IMR-90 (cell line): ENCODE measurements at regions not wholly inside any gene's neighbourhood (a gene's known extent, or its start where the extent isn't known, plus 50 kb on each side); places are given as distances from the start of the nearest gene placed in this dataset.

ENCODE experiments used
- ATAC-seq: fragments of 200-7000 bp; cut with Tn5 transposase; 2 replicates; pipeline ENCODE4 v1.9.1; 2020; ENCODE audit warnings: low read depth, mild to moderate bottlenecking, moderate library complexity
- BruUV-seq: library from RNA; stranded (reverse); fragments of 400-500 nt; replicated peaks from 2 replicates; lab custom pipeline; 2021; lab: Mats Ljungman, UMichigan
- CTCF ChIA-PET: fragments of 300-600 bp; formaldehyde crosslinking; extraction: SDS; loops from one replicate; lab custom pipeline; 2021; ENCODE audit warnings: antibody characterized with exemption; lab: Yijun Ruan, JAX
- POLR2A ChIA-PET: fragments of 300-600 bp; sonication (Branson Sonifier 250); formaldehyde crosslinking; loops from one replicate; lab custom pipeline; 2022; ENCODE audit warnings: antibody characterized with exemption; ENCODE audit not compliant: unreplicated experiment; lab: Charles Lee
- DNase-seq: peaks from one replicate; pipeline ENCODE4 v3.0.0; 2013
- H2AFZ ChIP-seq: replicated peaks from 2 replicates; pipeline ENCODE3; 2013; ENCODE audit warnings: low read length, mild to moderate bottlenecking; ENCODE audit not compliant: poor library complexity
- H2AK5ac ChIP-seq: 2 replicates; pipeline ENCODE4 v1.6.1; 2013; ENCODE audit warnings: low read depth, low read length, inconsistent platforms
- H2AK9ac ChIP-seq: replicated peaks from 2 replicates; pipeline ENCODE3; 2013; ENCODE audit warnings: mild to moderate bottlenecking, low read depth, low read length, moderate library complexity; ENCODE audit not compliant: poor library complexity
- H2BK120ac ChIP-seq: 2 replicates; pipeline ENCODE4 v1.6.1; 2013; ENCODE audit warnings: low read depth, low read length, inconsistent platforms
- H2BK15ac ChIP-seq: 3 replicates; pipeline ENCODE4 v1.6.1; 2013; ENCODE audit warnings: low read depth, low read length, inconsistent platforms
- H2BK20ac ChIP-seq: 2 replicates; pipeline ENCODE4 v1.6.1; 2013; ENCODE audit warnings: low read depth, mild to moderate bottlenecking, inconsistent platforms, low read length, moderate library complexity
- H2BK5ac ChIP-seq: 2 replicates; pipeline ENCODE4 v1.6.1; 2013; ENCODE audit warnings: mild to moderate bottlenecking, low read depth, low read length, inconsistent platforms; ENCODE audit not compliant: poor library complexity, severe bottlenecking
- H3K14ac ChIP-seq: replicated peaks from 2 replicates; pipeline ENCODE4 v1.6.1; 2013; ENCODE audit warnings: low read depth, low read length, inconsistent platforms
- H3K18ac ChIP-seq: 2 replicates; pipeline ENCODE4 v1.6.1; 2013; ENCODE audit warnings: low read depth, low read length, control low read depth
- H3K23ac ChIP-seq: 2 replicates; pipeline ENCODE4 v1.6.1; 2013; ENCODE audit warnings: low read depth, low read length, inconsistent platforms
- H3K27ac ChIP-seq: 2 replicates; pipeline ENCODE4 v1.5.1; 2013; ENCODE audit warnings: mild to moderate bottlenecking, control low read depth, low read length; ENCODE audit not compliant: insufficient read depth
- H3K27me3 ChIP-seq: 2 replicates; pipeline ENCODE4 v1.6.1; 2013; ENCODE audit warnings: low read length; ENCODE audit not compliant: control insufficient read depth, insufficient read depth
- H3K36me3 ChIP-seq: 2 replicates; pipeline ENCODE4 v1.6.1; 2013; ENCODE audit warnings: low read length, mixed read lengths; ENCODE audit not compliant: control insufficient read depth, insufficient read depth
- H3K4ac ChIP-seq: 2 replicates; pipeline ENCODE4 v1.6.1; 2013; ENCODE audit warnings: low read depth, low read length, inconsistent platforms
- H3K4me1 ChIP-seq: 2 replicates; pipeline ENCODE4 v1.6.1; 2013; ENCODE audit warnings: low read length, mixed read lengths; ENCODE audit not compliant: control insufficient read depth, insufficient read depth
- H3K4me2 ChIP-seq: 2 replicates; pipeline ENCODE4 v1.6.1; 2013; ENCODE audit warnings: low read depth, mild to moderate bottlenecking, control low read depth, low read length, moderate library complexity
- H3K4me3 ChIP-seq: 2 replicates; pipeline ENCODE4 v1.5.1; 2013; ENCODE audit warnings: low read depth, mild to moderate bottlenecking, control low read depth, low read length, moderate library complexity; ENCODE audit not compliant: insufficient read depth
- H3K56ac ChIP-seq: 2 replicates; pipeline ENCODE4 v1.6.1; 2013; ENCODE audit warnings: low read length, inconsistent platforms; ENCODE audit not compliant: insufficient read depth; ENCODE audit errors: extremely low read depth
- H3K79me1 ChIP-seq, 2 experiments: 2 replicates each; pipeline ENCODE4 v1.6.1; 2013; ENCODE audit warnings: low read length in 2 of 2, inconsistent platforms in 1 of 2, low read depth in 1 of 2
- H3K9ac ChIP-seq: 2 replicates; pipeline ENCODE4 v1.6.1; 2013; ENCODE audit warnings: low read depth, low read length, control low read depth
- H3K9me1 ChIP-seq: 2 replicates; pipeline ENCODE4 v1.6.1; 2013; ENCODE audit warnings: low read length, inconsistent platforms; ENCODE audit not compliant: insufficient read depth
- H3K9me3 ChIP-seq: 2 replicates; pipeline ENCODE4 v1.6.1; 2013; ENCODE audit warnings: low read length; ENCODE audit not compliant: control insufficient read depth, insufficient read depth
- H4K20me1 ChIP-seq: 2 replicates; pipeline ENCODE4 v1.6.1; 2013; ENCODE audit warnings: low read length, inconsistent platforms; ENCODE audit not compliant: insufficient read depth
- H4K5ac ChIP-seq: 2 replicates; pipeline ENCODE4 v1.6.1; 2013; ENCODE audit warnings: mild to moderate bottlenecking, low read depth, low read length, control low read depth
- H4K8ac ChIP-seq, 2 experiments: 2 replicates each; pipeline ENCODE4 v1.6.1; 2013; ENCODE audit warnings: low read depth in 2 of 2, low read length in 2 of 2, control low read depth in 1 of 2, inconsistent platforms in 1 of 2
- H4K91ac ChIP-seq: 2 replicates; pipeline ENCODE4 v1.6.1; 2013; ENCODE audit warnings: low read depth, low read length, inconsistent platforms; ENCODE audit not compliant: insufficient read depth
- BHLHE40 ChIP-seq: fragments of 150-350 bp; IDR thresholded peaks from 2 replicates; pipeline ENCODE4 v1.6.1; 2016; ENCODE audit warnings: mild to moderate bottlenecking, low read depth, low read length
- CEBPB ChIP-seq: IDR thresholded peaks from 2 replicates; pipeline ENCODE4 v1.6.1; 2012; ENCODE audit warnings: low read depth, low read length, improper control_type of control experiment
- CHD1 ChIP-seq: IDR thresholded peaks from 2 replicates; pipeline ENCODE4 v1.6.1; 2012; ENCODE audit warnings: low read depth, low read length, improper control_type of control experiment
- FOS ChIP-seq: fragments of 150-350 bp; IDR thresholded peaks from 2 replicates; pipeline ENCODE4 v1.6.1; 2016; ENCODE audit warnings: low read depth, low read length
- MAFK ChIP-seq: IDR thresholded peaks from 2 replicates; pipeline ENCODE4 v1.6.1; 2012; ENCODE audit warnings: low read depth, low read length, improper control_type of control experiment
- MAZ ChIP-seq: IDR thresholded peaks from 2 replicates; pipeline ENCODE4 v1.6.1; 2012; ENCODE audit warnings: low read depth, mild to moderate bottlenecking, low read length, improper control_type of control experiment, moderate library complexity, borderline replicate concordance
- MXI1 ChIP-seq: IDR thresholded peaks from 2 replicates; pipeline ENCODE4 v1.6.1; 2012; ENCODE audit warnings: low read depth, mild to moderate bottlenecking, low read length, moderate library complexity, borderline replicate concordance
- NFE2L2 ChIP-seq: fragments of 150-350 bp; IDR thresholded peaks from 2 replicates; pipeline ENCODE4 v1.6.1; 2016; ENCODE audit warnings: low read depth, mild to moderate bottlenecking, low read length
- POLR2A ChIP-seq: IDR thresholded peaks from 2 replicates; pipeline ENCODE4 v1.6.1; 2012; ENCODE audit warnings: mild to moderate bottlenecking, low read depth, low read length
- RAD21 ChIP-seq: IDR thresholded peaks from 2 replicates; pipeline ENCODE4 v1.6.1; 2012; ENCODE audit warnings: low read length, improper control_type of control experiment
- RCOR1 ChIP-seq: IDR thresholded peaks from 2 replicates; pipeline ENCODE4 v1.6.1; 2012; ENCODE audit warnings: mild to moderate bottlenecking, low read length, improper control_type of control experiment; ENCODE audit not compliant: insufficient replicate concordance
- RFX5 ChIP-seq: IDR thresholded peaks from 2 replicates; pipeline ENCODE4 v1.8.0; 2012; ENCODE audit warnings: low read depth, mild to moderate bottlenecking, low read length, moderate library complexity
- SMC3 ChIP-seq: fragments of 150-350 bp; IDR thresholded peaks from 2 replicates; pipeline ENCODE4 v1.6.1; 2016; ENCODE audit warnings: low read depth, mild to moderate bottlenecking, antibody characterized with exemption, low read length, moderate library complexity
- WGBS, 2 experiments: methylation state at CpG; one replicate each; pipeline versions ENCODE4 v1.1.5 to v1.1.7; 2013; ENCODE audit warnings: missing lambda C conversion rate in 2 of 2; ENCODE audit not compliant: insufficient read length in 1 of 2; ENCODE audit errors: extremely low coverage in 2 of 2; 5-methylcytosine and 5-hydroxymethylcytosine counted together
- dilution Hi-C: fragments of 300-500 bp; cut with HindIII; formaldehyde crosslinking; loops from one replicate; pipeline ENCODE4 v1.14.3; 2018; ENCODE audit warnings: low sequenced_read_pairs; ENCODE audit not compliant: unreplicated experiment
- in situ Hi-C: fragments of 300-500 bp; cut with MboI; formaldehyde crosslinking; loops from 3 replicates; pipeline ENCODE4 v1.14.3; 2019; ENCODE audit warnings: low sequenced_read_pairs, inconsistent platforms, mixed read lengths
- intact Hi-C: fragments of 100-400 bp; cut with micrococcal nuclease; formaldehyde crosslinking; loops from 2 replicates; pipeline ENCODE4 v1.10.0; 2022
- TF ChIP-seq, protein P1 (sequence below): conservative IDR thresholded peaks from 2 replicates; pipeline ENCODE4 v1.5.1; 2012; ENCODE audit warnings: mild to moderate bottlenecking, low read depth, low read length, improper control_type of control experiment
- TF ChIP-seq, protein P2 (sequence below): fragments of 150-350 bp; IDR thresholded peaks from 2 replicates; pipeline ENCODE4 v1.6.1; 2017; ENCODE audit warnings: mild to moderate bottlenecking, antibody characterized with exemption, low read length, low read depth
- TF ChIP-seq, protein P3 (sequence below): fragments of 150-350 bp; IDR thresholded peaks from 2 replicates; pipeline ENCODE4 v1.6.1; 2016; ENCODE audit warnings: low read depth, mild to moderate bottlenecking, low read length, moderate library complexity, borderline replicate concordance

DNA sequence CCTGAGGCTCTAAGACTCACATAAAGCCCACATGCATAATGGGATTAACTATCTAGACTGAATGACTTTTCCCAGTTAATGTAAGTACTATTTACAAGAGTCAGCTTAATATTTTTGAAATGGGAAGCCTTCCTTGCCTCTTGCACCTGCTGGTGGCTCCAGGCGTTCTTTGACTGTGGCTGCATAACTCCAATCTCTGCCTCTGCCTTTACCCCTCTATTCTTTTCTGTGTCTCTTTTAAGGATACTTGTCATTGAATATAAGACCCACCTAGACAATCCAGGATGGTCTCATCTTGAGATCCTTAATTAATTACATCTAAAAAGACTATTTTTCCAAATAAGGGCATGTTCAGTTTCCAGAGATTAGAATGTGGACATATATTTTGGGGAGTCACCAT, 66.9 kb upstream of the PCED1B start:
- dilution Hi-C loops (no loop called here), in situ Hi-C loops (loop anchor here (10.0 kb wide), 1 partner anchor 658 kb away; no protein-coding TSS in a partner anchor), intact Hi-C loops (loop anchor here (10.0 kb wide), 1 partner anchor 178 kb away; no protein-coding TSS in a partner anchor)
- H3K79me1 ChIP-seq = no peaks in the 10 kb centered on the region
- H3K14ac ChIP-seq = no peak overlapping the region
- no peak overlapping the region for H3K9ac ChIP-seq
- no peak overlapping the region for H3K27ac ChIP-seq
- ATAC-seq (no peak), DNase-seq (no peak)
- H2AFZ ChIP-seq = no peak overlapping the region
- H4K5ac ChIP-seq = no peak overlapping the region
- H3K4me3 ChIP-seq = no peak overlapping the region
- no peak overlapping the region for H3K18ac ChIP-seq
- no TSS peak for BruUV-seq
- TF ChIP-seq SMC3 (no peak), BHLHE40 (no peak), MAZ (no peak), FOS (no peak), CHD1 (no peak), POLR2A (no peak), NFE2L2 (no peak), MAFK (no peak), RAD21 (no peak), RFX5 (no peak), MXI1 (no peak), RCOR1 (no peak), CEBPB (no peak)
- TF ChIP-seq, protein P1, sequence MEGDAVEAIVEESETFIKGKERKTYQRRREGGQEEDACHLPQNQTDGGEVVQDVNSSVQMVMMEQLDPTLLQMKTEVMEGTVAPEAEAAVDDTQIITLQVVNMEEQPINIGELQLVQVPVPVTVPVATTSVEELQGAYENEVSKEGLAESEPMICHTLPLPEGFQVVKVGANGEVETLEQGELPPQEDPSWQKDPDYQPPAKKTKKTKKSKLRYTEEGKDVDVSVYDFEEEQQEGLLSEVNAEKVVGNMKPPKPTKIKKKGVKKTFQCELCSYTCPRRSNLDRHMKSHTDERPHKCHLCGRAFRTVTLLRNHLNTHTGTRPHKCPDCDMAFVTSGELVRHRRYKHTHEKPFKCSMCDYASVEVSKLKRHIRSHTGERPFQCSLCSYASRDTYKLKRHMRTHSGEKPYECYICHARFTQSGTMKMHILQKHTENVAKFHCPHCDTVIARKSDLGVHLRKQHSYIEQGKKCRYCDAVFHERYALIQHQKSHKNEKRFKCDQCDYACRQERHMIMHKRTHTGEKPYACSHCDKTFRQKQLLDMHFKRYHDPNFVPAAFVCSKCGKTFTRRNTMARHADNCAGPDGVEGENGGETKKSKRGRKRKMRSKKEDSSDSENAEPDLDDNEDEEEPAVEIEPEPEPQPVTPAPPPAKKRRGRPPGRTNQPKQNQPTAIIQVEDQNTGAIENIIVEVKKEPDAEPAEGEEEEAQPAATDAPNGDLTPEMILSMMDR = no peak
- TF ChIP-seq, protein P2, sequence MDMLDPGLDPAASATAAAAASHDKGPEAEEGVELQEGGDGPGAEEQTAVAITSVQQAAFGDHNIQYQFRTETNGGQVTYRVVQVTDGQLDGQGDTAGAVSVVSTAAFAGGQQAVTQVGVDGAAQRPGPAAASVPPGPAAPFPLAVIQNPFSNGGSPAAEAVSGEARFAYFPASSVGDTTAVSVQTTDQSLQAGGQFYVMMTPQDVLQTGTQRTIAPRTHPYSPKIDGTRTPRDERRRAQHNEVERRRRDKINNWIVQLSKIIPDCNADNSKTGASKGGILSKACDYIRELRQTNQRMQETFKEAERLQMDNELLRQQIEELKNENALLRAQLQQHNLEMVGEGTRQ = no peak
- TF ChIP-seq, protein P3, sequence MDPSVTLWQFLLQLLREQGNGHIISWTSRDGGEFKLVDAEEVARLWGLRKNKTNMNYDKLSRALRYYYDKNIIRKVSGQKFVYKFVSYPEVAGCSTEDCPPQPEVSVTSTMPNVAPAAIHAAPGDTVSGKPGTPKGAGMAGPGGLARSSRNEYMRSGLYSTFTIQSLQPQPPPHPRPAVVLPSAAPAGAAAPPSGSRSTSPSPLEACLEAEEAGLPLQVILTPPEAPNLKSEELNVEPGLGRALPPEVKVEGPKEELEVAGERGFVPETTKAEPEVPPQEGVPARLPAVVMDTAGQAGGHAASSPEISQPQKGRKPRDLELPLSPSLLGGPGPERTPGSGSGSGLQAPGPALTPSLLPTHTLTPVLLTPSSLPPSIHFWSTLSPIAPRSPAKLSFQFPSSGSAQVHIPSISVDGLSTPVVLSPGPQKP = no peak
- no peak overlapping the region for H2BK5ac ChIP-seq
- no peak overlapping the region for H2BK15ac ChIP-seq
- WGBS, 2 experiments = no CpG with 5 or more reads among the region's 1 CpG
- H2BK20ac ChIP-seq = no peak overlapping the region
- no peak overlapping the region for H3K4me2 ChIP-seq
- H3K4ac ChIP-seq = no peak overlapping the region
- H2AK9ac ChIP-seq = no peak overlapping the region
- no peaks in the 10 kb centered on the region for H3K9me3 ChIP-seq
- no peak overlapping the region for H2BK120ac ChIP-seq
- H3K56ac ChIP-seq = no peak overlapping the region
- ChIA-PET CTCF (no interaction called here), POLR2A (no interaction called here)
- peaks cover 7% of the 10 kb centered on the region; the same call in 1 of the 2 replicates for H3K4me1 ChIP-seq
- H4K91ac ChIP-seq = no peak overlapping the region
- no peak overlapping the region for H2AK5ac ChIP-seq
- no peaks in the 10 kb centered on the region; the same call in 1 of the 2 replicates for H3K9me1 ChIP-seq
- H4K8ac ChIP-seq = no peak overlapping the region
- no peaks in the 10 kb centered on the region for H3K27me3 ChIP-seq
- H3K23ac ChIP-seq = no peak overlapping the region
- no peaks in the 10 kb centered on the region for H4K20me1 ChIP-seq
- H3K36me3 ChIP-seq = no peaks in the 10 kb centered on the region
